CD14-positive monocyte (primary cell): ENCODE measurements at regions not wholly inside any gene's neighbourhood (a gene's known extent, or its start where the extent isn't known, plus 50 kb on each side); places are given as distances from the start of the nearest gene placed in this dataset.

Source experiments
- DNase-seq, 3 donors: peaks; one replicate each; pipeline ENCODE4 v3.0.0-alpha.2; 2011 to 2022
- H2AFZ ChIP-seq: 2 replicates; pipeline ENCODE4 v1.6.0; 2012; ENCODE audit warnings: mild to moderate bottlenecking, low read depth, low read length, inconsistent platforms; ENCODE audit not compliant: insufficient read depth, poor library complexity, severe bottlenecking
- H3K27ac ChIP-seq, 2 donors: 1 replicate in 1 of 2; 2 replicates in 1 of 2; pipeline ENCODE4 v1.5.1; 2012 to 2013; ENCODE audit warnings: low read length in 2 of 2, control low read depth in 1 of 2, inconsistent platforms in 1 of 2, low read depth in 1 of 2, mild to moderate bottlenecking in 1 of 2
- H3K27me3 ChIP-seq, 2 donors: one replicate each; pipeline versions ENCODE4 v1.6.0 to v1.6.1; 2011 to 2013; ENCODE audit warnings: low read length in 2 of 2; ENCODE audit not compliant: control insufficient read depth in 2 of 2, insufficient read depth in 2 of 2
- H3K36me3 ChIP-seq, 2 donors: replicated peaks in 1 of 2; 1 replicate in 1 of 2; 2 replicates in 1 of 2; pipeline versions ENCODE4 v1.5.1 to v1.6.1; 2012 to 2013; ENCODE audit warnings: low read length in 2 of 2, control low read depth in 1 of 2, inconsistent platforms in 1 of 2, mild to moderate bottlenecking in 1 of 2; ENCODE audit not compliant: insufficient read depth in 2 of 2, control insufficient read depth in 1 of 2
- H3K4me1 ChIP-seq, 2 donors: 1 replicate in 1 of 2; 2 replicates in 1 of 2; pipeline versions ENCODE4 v1.5.1 to v1.6.1; 2012 to 2013; ENCODE audit warnings: low read length in 2 of 2, control low read depth in 1 of 2, inconsistent platforms in 1 of 2, mild to moderate bottlenecking in 1 of 2, moderate library complexity in 1 of 2; ENCODE audit not compliant: insufficient read depth in 2 of 2, control insufficient read depth in 1 of 2
- H3K4me2 ChIP-seq: replicated peaks from 2 replicates; pipeline ENCODE3; 2012; ENCODE audit warnings: low read length, moderate library complexity, mild to moderate bottlenecking; ENCODE audit not compliant: poor library complexity, severe bottlenecking; ENCODE audit errors: extremely low read depth
- H3K4me3 ChIP-seq, 3 experiments: fragments of 200-600 bp in 1 of 3; sonication (generic) in 1 of 3; replicated peaks in 1 of 3; 1 replicate in 2 of 3; 2 replicates in 1 of 3; pipeline ENCODE4 v1.5.1; 2011 to 2013; ENCODE audit warnings: low read length in 3 of 3, mild to moderate bottlenecking in 3 of 3, control low read depth in 2 of 3, low read depth in 2 of 3, inconsistent platforms in 1 of 3, moderate library complexity in 1 of 3
- H3K79me2 ChIP-seq: 2 replicates; pipeline ENCODE4 v1.6.0; 2012; ENCODE audit warnings: mild to moderate bottlenecking, control low read depth, inconsistent platforms, low read length, moderate library complexity; ENCODE audit not compliant: insufficient read depth
- H3K9ac ChIP-seq: 2 replicates; pipeline ENCODE4 v1.6.0; 2017; ENCODE audit warnings: low read length, mild to moderate bottlenecking; ENCODE audit not compliant: insufficient read depth, poor library complexity, severe bottlenecking
- H3K9me3 ChIP-seq, 2 donors: replicated peaks in 1 of 2; 1 replicate in 1 of 2; 2 replicates in 1 of 2; pipeline versions ENCODE4 v1.5.1 to v1.6.1; 2012 to 2013; ENCODE audit warnings: low read length in 2 of 2, control low read depth in 1 of 2; ENCODE audit not compliant: control insufficient read depth in 1 of 2, insufficient read depth in 1 of 2
- H4K20me1 ChIP-seq: 2 replicates; pipeline ENCODE4 v1.6.0; 2012; ENCODE audit warnings: mild to moderate bottlenecking, low read length, control low read depth, moderate library complexity; ENCODE audit not compliant: insufficient read depth
- H3K27ac Mint-ChIP-seq, 7 donors: one replicate each; pipeline ENCODE4 v1.8.0; 2020; ENCODE audit warnings: mild to moderate bottlenecking in 7 of 7, mixed read lengths in 7 of 7, moderate library complexity in 6 of 7, inconsistent platforms in 2 of 7
- H3K27me3 Mint-ChIP-seq, 3 donors: one replicate each; pipeline ENCODE4 v1.8.0; 2021 to 2022; ENCODE audit warnings: low read depth in 3 of 3, mild to moderate bottlenecking in 3 of 3, mixed read lengths in 3 of 3, moderate library complexity in 3 of 3, inconsistent platforms in 1 of 3
- H3K36me3 Mint-ChIP-seq, 2 donors: one replicate each; pipeline ENCODE4 v1.8.0; 2020; ENCODE audit warnings: mixed read lengths in 2 of 2, inconsistent platforms in 1 of 2, mild to moderate bottlenecking in 1 of 2
- H3K4me1 Mint-ChIP-seq: one replicate; pipeline ENCODE4 v1.8.0; 2020; ENCODE audit warnings: mild to moderate bottlenecking, mixed read lengths
- H3K4me3 Mint-ChIP-seq, 2 donors: one replicate each; pipeline ENCODE4 v1.8.0; 2020; ENCODE audit warnings: mild to moderate bottlenecking in 2 of 2, mixed read lengths in 2 of 2, moderate library complexity in 1 of 2
- H3K9me3 Mint-ChIP-seq, 7 donors: one replicate each; pipeline ENCODE4 v1.8.0; 2020 to 2022; ENCODE audit warnings: mixed read lengths in 7 of 7, mild to moderate bottlenecking in 6 of 7, moderate library complexity in 6 of 7, inconsistent platforms in 2 of 7
- WGBS: methylation state at CpG from one replicate; pipeline ENCODE4 v1.1.5; 2013; ENCODE audit warnings: missing lambda C conversion rate; ENCODE audit not compliant: insufficient coverage; 5-methylcytosine and 5-hydroxymethylcytosine counted together
- intact Hi-C, 2 donors: fragments of 100-400 bp; cut with micrococcal nuclease; formaldehyde crosslinking; loops; one replicate each; pipeline versions ENCODE4 v1.15.0 to v1.15.1; 2023
- TF ChIP-seq, protein P1 (sequence below): fragments of 200-600 bp; IDR thresholded peaks from one replicate; pipeline ENCODE4 v1.8.0; 2022; ENCODE audit warnings: antibody characterized with exemption, mild to moderate bottlenecking

DNA sequence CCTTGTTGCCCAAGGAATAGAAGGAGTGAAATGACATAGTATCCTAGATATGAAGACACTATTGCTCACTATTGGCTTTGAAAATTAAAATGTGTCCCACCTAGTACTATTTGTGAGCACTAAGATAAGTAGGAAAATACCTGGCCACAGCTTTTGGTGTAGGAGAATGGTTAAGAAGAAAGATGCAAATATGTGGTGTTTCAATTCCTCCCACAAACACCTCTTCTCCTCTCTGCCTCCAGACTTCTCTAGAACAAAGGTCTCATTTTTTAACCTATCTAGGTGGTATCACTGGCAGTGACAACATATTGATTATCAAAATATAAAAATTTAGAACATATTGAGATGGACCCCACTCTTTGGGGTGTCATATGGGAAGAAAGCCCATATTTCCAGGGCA is 929.9 kb upstream of the FANCL start:
- Histone ChIP-seq H3K36me3 (no peaks in the 10 kb centered on the region), H3K27ac (no peak overlapping the region), H2AFZ (no peak overlapping the region), H3K4me2 (no peak overlapping the region), H3K4me3 (no peak overlapping the region), H3K4me1 (no peaks in the 10 kb centered on the region), H4K20me1 (no peaks in the 10 kb centered on the region), H3K27me3 (no peaks in the 10 kb centered on the region), H3K9me3 (no peaks in the 10 kb centered on the region), H3K9ac (no peak overlapping the region), H3K79me2 (no peaks in the 10 kb centered on the region)
- intact Hi-C loops, result no loop called here
- Mint-ChIP-seq H3K36me3 (no peaks in the 10 kb centered on the region), H3K4me3 (no peak overlapping the region), H3K27me3 (peaks cover 0 to 2% (median 0%) of the 10 kb centered on the region in 3 donors), H3K4me1 (no peaks in the 10 kb centered on the region), H3K27ac (no peak overlapping the region), H3K9me3 (peaks cover 0 to 8% (median 3%) of the 10 kb centered on the region in 7 donors)
- no peak for DNase-seq
- TF ChIP-seq, protein P1, sequence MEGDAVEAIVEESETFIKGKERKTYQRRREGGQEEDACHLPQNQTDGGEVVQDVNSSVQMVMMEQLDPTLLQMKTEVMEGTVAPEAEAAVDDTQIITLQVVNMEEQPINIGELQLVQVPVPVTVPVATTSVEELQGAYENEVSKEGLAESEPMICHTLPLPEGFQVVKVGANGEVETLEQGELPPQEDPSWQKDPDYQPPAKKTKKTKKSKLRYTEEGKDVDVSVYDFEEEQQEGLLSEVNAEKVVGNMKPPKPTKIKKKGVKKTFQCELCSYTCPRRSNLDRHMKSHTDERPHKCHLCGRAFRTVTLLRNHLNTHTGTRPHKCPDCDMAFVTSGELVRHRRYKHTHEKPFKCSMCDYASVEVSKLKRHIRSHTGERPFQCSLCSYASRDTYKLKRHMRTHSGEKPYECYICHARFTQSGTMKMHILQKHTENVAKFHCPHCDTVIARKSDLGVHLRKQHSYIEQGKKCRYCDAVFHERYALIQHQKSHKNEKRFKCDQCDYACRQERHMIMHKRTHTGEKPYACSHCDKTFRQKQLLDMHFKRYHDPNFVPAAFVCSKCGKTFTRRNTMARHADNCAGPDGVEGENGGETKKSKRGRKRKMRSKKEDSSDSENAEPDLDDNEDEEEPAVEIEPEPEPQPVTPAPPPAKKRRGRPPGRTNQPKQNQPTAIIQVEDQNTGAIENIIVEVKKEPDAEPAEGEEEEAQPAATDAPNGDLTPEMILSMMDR, result no peak

DNA sequence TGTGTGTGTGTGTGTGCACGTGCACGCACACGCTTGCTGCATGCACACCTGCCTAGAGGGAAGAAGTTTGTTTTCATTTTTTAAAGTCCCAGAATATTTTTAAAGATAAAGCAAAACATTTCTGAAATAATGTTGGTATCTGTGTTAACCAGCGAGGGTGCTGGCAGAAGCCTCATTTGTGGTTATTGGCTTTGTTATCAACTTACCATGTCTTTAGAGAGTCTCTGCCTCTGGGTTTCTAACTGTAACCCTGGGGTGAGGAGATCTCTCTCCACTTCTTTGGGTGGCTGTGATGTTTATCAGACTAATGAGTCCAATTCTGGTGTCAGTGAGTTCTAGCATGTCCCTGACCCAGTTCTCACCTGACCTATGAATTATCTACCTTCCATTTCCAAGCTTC is 927.6 kb upstream of the FANCL start:
- no peaks in the 10 kb centered on the region for H3K4me1 ChIP-seq
- H3K4me3 ChIP-seq, result no peak overlapping the region
- H3K4me2 ChIP-seq, result no peak overlapping the region
- H3K36me3 ChIP-seq, result no peaks in the 10 kb centered on the region
- H4K20me1 ChIP-seq, result no peaks in the 10 kb centered on the region
- Mint-ChIP-seq H3K27ac (no peak overlapping the region), H3K4me1 (no peaks in the 10 kb centered on the region), H3K9me3 (peaks cover 0 to 5% (median 2%) of the 10 kb centered on the region in 7 donors), H3K4me3 (no peak overlapping the region), H3K36me3 (no peaks in the 10 kb centered on the region), H3K27me3 (peaks cover 0 to 2% (median 0%) of the 10 kb centered on the region in 3 donors)
- no peak overlapping the region for H2AFZ ChIP-seq
- H3K27ac ChIP-seq, result no peak overlapping the region
- H3K79me2 ChIP-seq, result no peaks in the 10 kb centered on the region
- no peaks in the 10 kb centered on the region for H3K27me3 ChIP-seq
- H3K9ac ChIP-seq, result no peak overlapping the region
- intact Hi-C loops, result no loop called here
- TF ChIP-seq, protein P1, result no peak
- H3K9me3 ChIP-seq, result no peaks in the 10 kb centered on the region
- no peak for DNase-seq
- WGBS, result no CpG with 5 or more reads among the region's 4 CpGs
